GM12872 (cell line): ENCODE measurements at regions not wholly inside any gene's neighbourhood (a gene's known extent, or its start where the extent isn't known, plus 50 kb on each side); places are given as distances from the start of the nearest gene placed in this dataset.

Source experiments
- CTCF ChIP-seq: IDR thresholded peaks from 3 replicates; pipeline ENCODE4 v1.5.1; 2011; ENCODE audit warnings: low read depth, mild to moderate bottlenecking, low read length, moderate library complexity; ENCODE audit not compliant: insufficient read depth

DNA sequence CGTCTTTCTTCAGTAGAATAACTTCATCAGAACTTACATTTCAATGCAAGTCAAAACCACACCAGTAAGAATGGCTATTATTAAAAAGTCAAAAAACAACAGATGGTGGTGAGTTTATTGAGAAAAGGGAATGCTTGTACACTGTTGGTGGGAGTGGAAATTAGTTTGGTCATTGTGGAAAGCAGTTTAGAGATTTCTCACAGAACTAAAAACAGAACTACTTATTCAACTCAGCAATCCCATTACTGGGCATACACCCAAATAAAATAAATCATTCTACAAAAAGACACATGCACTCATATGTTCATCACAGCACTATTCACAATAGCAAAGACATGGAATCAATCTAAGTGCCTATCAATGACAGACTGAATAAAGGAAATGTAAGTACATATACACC, 231.2 kb downstream of the NHLRC3 start:
- no peak for TF ChIP-seq CTCF

GRCh38 chr13:39272994-39273393, 234.7 kb downstream of the NHLRC3 start:
- no peak for TF ChIP-seq CTCF

DNA sequence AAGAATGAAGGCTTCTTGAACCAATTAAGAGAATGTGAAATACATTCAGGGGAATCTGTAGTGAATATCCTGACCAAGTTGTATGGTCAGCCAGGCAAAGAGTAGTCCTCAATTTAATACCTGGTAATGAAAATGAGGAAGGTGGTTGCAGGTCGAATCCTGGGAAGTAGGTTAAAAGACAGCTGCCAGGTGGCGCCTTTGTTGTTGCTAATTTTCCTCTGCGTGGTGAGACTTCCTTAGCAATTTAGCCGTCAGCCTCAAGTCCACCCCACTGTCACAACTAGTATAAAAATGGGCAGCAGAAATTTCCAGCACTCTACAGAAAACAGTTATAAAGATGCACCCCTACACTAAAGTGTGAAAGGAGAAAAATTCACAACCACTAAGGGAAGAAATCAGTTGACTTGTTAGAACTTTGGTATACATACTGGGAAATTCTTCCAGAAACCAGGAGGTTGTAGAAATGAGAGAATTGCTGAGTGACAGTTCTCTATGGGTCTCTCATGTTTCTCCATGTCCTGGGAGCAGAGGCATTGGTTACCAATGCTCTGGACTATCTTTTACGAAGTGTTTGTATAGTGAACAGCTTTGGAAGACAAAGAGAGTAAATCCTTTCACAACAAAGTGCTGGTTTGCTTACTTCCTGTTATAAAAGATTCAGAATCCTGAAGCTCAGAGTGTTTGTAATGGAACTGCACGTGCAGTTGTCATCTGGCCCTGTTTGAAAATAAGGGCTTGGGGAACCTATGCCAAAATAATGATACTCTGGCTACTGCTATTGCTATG, 235.9 kb downstream of the NHLRC3 start:
- TF ChIP-seq CTCF, result peak; percentile 21; the same call in 2 of the 3 replicates

DNA sequence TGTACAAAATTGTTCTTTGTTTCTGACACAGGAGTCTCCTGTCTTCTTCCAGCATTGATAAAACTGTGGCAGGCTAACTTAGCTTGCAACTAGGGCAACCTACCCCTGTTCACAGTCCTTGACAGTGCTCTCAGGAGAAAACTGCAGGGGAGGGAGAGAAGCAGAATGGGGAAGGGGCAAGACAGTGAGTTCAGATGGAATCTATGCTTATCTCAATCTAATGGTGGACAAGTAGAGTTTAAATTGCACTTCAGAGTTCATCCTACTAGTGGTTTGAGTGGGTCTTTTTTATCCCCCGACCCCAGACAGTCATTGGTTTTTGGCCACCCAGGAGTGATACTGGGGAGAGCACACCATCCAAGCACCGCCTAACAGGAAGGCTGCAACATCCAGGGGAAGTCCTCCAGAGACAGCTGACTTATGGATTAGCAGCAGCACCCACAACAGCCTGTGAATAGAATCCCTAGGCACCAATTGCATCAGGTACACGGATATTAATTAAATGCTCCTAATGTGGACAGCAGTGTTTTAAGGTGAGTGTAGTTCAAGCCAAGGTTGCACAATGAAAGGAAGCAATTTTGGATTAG, 236.6 kb downstream of the NHLRC3 start:
- no peak for TF ChIP-seq CTCF

GRCh38 chr13:39279077-39279476, 240.8 kb downstream of the NHLRC3 start:
- TF ChIP-seq CTCF, result no peak

DNA sequence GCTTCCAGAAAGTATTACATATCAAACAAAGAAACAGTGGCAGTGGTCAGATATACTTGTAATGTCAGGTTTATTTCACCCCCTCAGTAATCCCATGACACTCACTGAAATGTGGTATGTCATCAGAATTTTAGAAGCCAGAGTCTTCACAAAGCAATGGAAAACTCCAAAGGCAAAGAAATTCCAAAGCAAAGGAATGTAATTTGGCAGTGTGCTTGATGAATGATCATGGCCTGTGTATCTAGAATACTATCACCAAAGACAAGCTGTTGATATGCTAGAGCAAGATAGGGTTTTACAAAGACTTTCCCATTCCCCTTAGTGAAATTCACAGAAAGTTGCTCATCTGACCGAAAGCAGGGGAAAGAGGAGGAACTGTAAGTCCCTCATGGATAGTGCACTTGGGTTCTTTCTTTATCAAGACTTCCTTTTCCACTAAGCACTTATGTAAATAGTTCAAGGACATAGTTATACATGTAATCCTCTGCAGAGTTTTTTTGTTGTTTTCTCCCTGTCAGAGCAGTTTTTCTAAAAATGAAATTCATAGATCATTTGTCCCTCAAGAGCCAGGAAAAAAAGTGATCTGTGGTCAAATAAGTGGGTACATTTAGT, 243.4 kb downstream of the NHLRC3 start:
- TF ChIP-seq CTCF, result no peak

DNA sequence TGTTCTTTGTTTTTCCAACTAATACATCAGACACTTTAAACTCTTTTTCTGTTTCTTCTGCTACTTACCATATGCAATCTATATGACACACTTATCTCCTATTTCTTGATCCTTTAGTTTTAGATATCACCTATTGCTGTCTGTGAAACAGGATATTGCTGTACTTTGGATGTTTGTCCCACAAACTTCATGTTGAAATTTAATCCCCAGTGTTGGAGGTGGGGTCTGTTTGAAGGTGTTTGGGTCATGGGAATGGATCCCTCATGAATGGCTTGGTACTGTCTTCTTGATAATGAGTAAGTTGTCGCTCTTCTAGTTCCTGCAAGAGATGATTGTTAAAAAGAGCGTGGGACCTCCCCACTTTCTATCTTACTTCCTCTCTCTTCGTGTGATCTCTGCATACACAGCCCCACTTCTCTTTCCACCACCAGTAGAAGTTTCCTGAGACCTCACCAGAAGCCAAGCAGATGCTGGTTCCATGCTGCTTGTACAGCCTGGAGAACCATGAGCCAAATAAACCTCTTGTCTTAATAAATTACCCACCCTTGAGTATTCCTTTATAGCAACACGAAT, 244.2 kb downstream of the NHLRC3 start:
- TF ChIP-seq CTCF, result no peak
